Fibroblast of lung (primary cell): ENCODE measurements at regions not wholly inside any gene's neighbourhood (a gene's known extent, or its start where the extent isn't known, plus 50 kb on each side); places are given as distances from the start of the nearest gene placed in this dataset.

ENCODE experiments used
- DNase-seq, 2 donors: peaks; one replicate each; pipeline versions ENCODE4 v3.0.0 to v3.0.0-alpha.2; 2010; ENCODE audit warnings: low read depth in 2 of 2
- H2AFZ ChIP-seq: 2 replicates; pipeline ENCODE4 v1.5.1; 2012; ENCODE audit warnings: low read length, control low read depth, inconsistent platforms
- H3K27ac ChIP-seq: 2 replicates; pipeline ENCODE4 v1.5.1; 2011; ENCODE audit warnings: low read length, control low read depth; ENCODE audit not compliant: insufficient read depth
- H3K27me3 ChIP-seq: 2 replicates; pipeline ENCODE4 v1.5.1; 2011; ENCODE audit warnings: mild to moderate bottlenecking, low read length; ENCODE audit not compliant: control insufficient read depth, insufficient read depth
- H3K36me3 ChIP-seq: 2 replicates; pipeline ENCODE4 v1.5.1; 2011; ENCODE audit warnings: low read length; ENCODE audit not compliant: control insufficient read depth, insufficient read depth
- H3K4me1 ChIP-seq: 2 replicates; pipeline ENCODE4 v1.5.1; 2011; ENCODE audit warnings: low read length; ENCODE audit not compliant: control insufficient read depth, insufficient read depth; ENCODE audit errors: extremely low read depth
- H3K4me2 ChIP-seq: 2 replicates; pipeline ENCODE4 v1.5.1; 2011; ENCODE audit warnings: low read length, control low read depth; ENCODE audit not compliant: insufficient read depth; ENCODE audit errors: extremely low read depth
- H3K4me3 ChIP-seq, 4 experiments: fragments of 200-600 bp in 1 of 4; sonication (generic) in 1 of 4; replicated peaks in 1 of 4; 2 replicates each; pipeline ENCODE4 v1.5.1; 2011 to 2016; ENCODE audit warnings: low read length in 4 of 4, low read depth in 3 of 4, mild to moderate bottlenecking in 3 of 4, control low read depth in 2 of 4, inconsistent platforms in 1 of 4, mixed read lengths in 1 of 4; ENCODE audit not compliant: insufficient read depth in 1 of 4; ENCODE audit errors: control extremely low read depth in 1 of 4
- H3K79me2 ChIP-seq: 2 replicates; pipeline ENCODE4 v1.5.1; 2012; ENCODE audit warnings: mild to moderate bottlenecking, low read length, inconsistent platforms; ENCODE audit not compliant: control insufficient read depth, insufficient read depth
- H3K9ac ChIP-seq: 2 replicates; pipeline ENCODE4 v1.5.1; 2011; ENCODE audit warnings: mild to moderate bottlenecking, low read length, control low read depth; ENCODE audit not compliant: insufficient read depth
- H3K9me3 ChIP-seq: 2 replicates; pipeline ENCODE4 v1.5.1; 2012; ENCODE audit warnings: low read depth, low read length; ENCODE audit not compliant: control insufficient read depth, insufficient read depth
- H4K20me1 ChIP-seq: 2 replicates; pipeline ENCODE4 v1.5.1; 2011; ENCODE audit warnings: low read length; ENCODE audit not compliant: control insufficient read depth, insufficient read depth; ENCODE audit errors: extremely low read depth
- EZH2 ChIP-seq: IDR thresholded peaks from 2 replicates; pipeline ENCODE4 v1.5.1; 2012; ENCODE audit warnings: low read length, control low read depth, mild to moderate bottlenecking; ENCODE audit errors: missing control alignments
- TF ChIP-seq, protein P1 (sequence below), 2 donors: IDR thresholded peaks in 1 of 2; conservative IDR thresholded peaks in 1 of 2; 1 replicate in 1 of 2; 2 replicates in 1 of 2; pipeline ENCODE4 v1.5.1; 2011 to 2012; ENCODE audit warnings: low read length in 2 of 2, control low read depth in 1 of 2, inconsistent platforms in 1 of 2, low read depth in 1 of 2, mild to moderate bottlenecking in 1 of 2

DNA sequence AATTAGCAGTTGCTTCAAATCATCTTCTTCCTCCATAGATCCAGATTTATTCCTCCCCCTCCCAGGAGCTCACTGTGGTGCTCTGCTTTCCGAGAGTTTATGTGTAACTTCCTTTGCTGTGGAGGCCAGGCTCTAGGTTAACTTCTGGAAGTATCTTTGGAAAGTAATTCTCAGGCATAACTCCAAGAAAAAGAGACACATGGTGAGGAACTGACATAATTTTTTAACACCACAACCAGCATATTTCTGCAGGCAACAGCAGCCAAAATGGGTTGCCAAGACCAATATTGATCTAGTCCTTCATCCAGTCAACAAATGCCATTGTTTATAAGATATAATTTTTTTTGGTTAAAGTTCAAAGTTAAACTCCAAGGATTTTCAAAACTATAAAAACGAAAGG is 114.5 kb upstream of the RBPJ start:
- TF ChIP-seq EZH2 = no peak
- TF ChIP-seq, protein P1, sequence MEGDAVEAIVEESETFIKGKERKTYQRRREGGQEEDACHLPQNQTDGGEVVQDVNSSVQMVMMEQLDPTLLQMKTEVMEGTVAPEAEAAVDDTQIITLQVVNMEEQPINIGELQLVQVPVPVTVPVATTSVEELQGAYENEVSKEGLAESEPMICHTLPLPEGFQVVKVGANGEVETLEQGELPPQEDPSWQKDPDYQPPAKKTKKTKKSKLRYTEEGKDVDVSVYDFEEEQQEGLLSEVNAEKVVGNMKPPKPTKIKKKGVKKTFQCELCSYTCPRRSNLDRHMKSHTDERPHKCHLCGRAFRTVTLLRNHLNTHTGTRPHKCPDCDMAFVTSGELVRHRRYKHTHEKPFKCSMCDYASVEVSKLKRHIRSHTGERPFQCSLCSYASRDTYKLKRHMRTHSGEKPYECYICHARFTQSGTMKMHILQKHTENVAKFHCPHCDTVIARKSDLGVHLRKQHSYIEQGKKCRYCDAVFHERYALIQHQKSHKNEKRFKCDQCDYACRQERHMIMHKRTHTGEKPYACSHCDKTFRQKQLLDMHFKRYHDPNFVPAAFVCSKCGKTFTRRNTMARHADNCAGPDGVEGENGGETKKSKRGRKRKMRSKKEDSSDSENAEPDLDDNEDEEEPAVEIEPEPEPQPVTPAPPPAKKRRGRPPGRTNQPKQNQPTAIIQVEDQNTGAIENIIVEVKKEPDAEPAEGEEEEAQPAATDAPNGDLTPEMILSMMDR (conservative IDR thresholded peaks at IDR 0.05 in 1 of 2, IDR thresholded peaks at IDR 0.05 in 1 of 2; ENCODE audit: low read depth in 1 of 2, low read length in 2 of 2) = no peak
- Histone ChIP-seq H3K4me1 (peaks cover 10% of the 10 kb centered on the region), H3K9me3 (no peaks in the 10 kb centered on the region), H3K9ac (no peak overlapping the region), H3K4me3 (no peak overlapping the region), H3K27ac (no peak overlapping the region), H2AFZ (no peak overlapping the region), H3K36me3 (no peaks in the 10 kb centered on the region), H4K20me1 (no peaks in the 10 kb centered on the region), H3K4me2 (peak overlapping the region; percentile 56), H3K27me3 (no peaks in the 10 kb centered on the region), H3K79me2 (no peaks in the 10 kb centered on the region)
- peak; percentile 94 to 99 for DNase-seq

DNA sequence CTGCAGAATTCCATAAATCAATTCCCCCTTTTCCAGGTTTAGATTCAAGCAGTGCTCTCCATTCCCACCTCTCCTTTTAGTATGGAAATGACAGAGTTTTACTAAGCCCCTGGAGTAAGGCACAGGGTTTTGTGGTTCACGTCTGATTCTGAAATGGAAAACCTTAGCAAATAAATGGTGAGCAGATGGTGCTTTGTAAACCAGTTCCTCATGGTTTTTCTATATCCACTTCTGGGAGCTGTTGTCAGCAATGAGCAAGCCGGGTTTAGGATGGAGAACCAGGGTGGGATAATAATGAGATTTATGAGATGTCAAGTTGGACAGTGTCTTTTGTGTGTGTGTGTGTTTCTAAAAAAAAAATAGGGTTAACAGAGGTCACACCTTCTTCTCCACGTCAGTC is 113.8 kb upstream of the RBPJ start:
- peak; percentile 26 to 44 for DNase-seq
- Histone ChIP-seq H3K79me2 (no peaks in the 10 kb centered on the region), H3K9me3 (no peaks in the 10 kb centered on the region), H3K9ac (no peak overlapping the region), H3K4me2 (peak overlapping the region; percentile 65), H4K20me1 (no peaks in the 10 kb centered on the region), H2AFZ (no peak overlapping the region), H3K4me1 (peaks cover 10% of the 10 kb centered on the region), H3K36me3 (no peaks in the 10 kb centered on the region), H3K27me3 (no peaks in the 10 kb centered on the region), H3K27ac (no peak overlapping the region), H3K4me3 (no peak overlapping the region)
- no peak for TF ChIP-seq EZH2
- TF ChIP-seq, protein P1 (conservative IDR thresholded peaks at IDR 0.05 in 1 of 2, IDR thresholded peaks at IDR 0.05 in 1 of 2; ENCODE audit: low read depth in 1 of 2, low read length in 2 of 2) = no peak

DNA sequence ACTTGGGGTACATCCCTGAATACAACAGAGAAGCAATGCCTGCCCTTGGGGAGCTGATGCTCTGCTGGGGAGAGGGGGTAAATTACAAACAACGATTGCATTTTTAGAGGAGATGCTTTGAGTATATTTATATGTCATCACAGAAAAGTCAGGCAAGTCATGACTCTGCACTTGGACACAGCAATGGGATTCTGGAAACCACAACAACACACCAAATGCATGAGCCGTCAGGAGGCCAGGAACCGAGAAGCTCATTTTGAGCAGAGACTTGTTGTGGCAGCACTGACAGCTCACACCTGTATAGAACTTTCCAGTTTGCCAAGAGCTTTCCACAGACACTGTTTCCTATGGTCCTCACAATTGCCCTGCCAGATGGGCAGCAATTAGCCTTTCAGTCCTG is 113.2 kb upstream of the RBPJ start:
- Histone ChIP-seq H3K4me1 (peaks cover 10% of the 10 kb centered on the region), H4K20me1 (no peaks in the 10 kb centered on the region), H3K4me3 (no peak overlapping the region), H3K9me3 (no peaks in the 10 kb centered on the region), H3K36me3 (no peaks in the 10 kb centered on the region), H3K27ac (no peak overlapping the region), H3K79me2 (no peaks in the 10 kb centered on the region), H3K27me3 (no peaks in the 10 kb centered on the region), H3K4me2 (no peak overlapping the region), H3K9ac (no peak overlapping the region), H2AFZ (no peak overlapping the region)
- DNase-seq = peak; percentile 25 to 33
- no peak for TF ChIP-seq EZH2
- TF ChIP-seq, protein P1 (conservative IDR thresholded peaks at IDR 0.05 in 1 of 2, IDR thresholded peaks at IDR 0.05 in 1 of 2; ENCODE audit: low read depth in 1 of 2, low read length in 2 of 2) = no peak
